H9 (cell line): ENCODE measurements at regions not wholly inside any gene's neighbourhood (a gene's known extent, or its start where the extent isn't known, plus 50 kb on each side); places are given as distances from the start of the nearest gene placed in this dataset.

Source experiments
- DNase-seq: peaks from one replicate; pipeline ENCODE4 v3.0.0-alpha.2; 2017
- H2AFZ ChIP-seq: one replicate; pipeline ENCODE4 v1.6.1; 2013; ENCODE audit warnings: mild to moderate bottlenecking, low read length, control low read depth, moderate library complexity
- H2AK5ac ChIP-seq: 2 replicates; pipeline ENCODE4 v1.6.1; 2013; ENCODE audit warnings: low read length, control low read depth, mixed read lengths; ENCODE audit not compliant: insufficient read length
- H2BK120ac ChIP-seq: one replicate; pipeline ENCODE4 v1.6.1; 2013; ENCODE audit warnings: low read depth, mild to moderate bottlenecking, low read length, control low read depth, inconsistent platforms; ENCODE audit not compliant: poor library complexity, severe bottlenecking
- H2BK12ac ChIP-seq: 2 replicates; pipeline ENCODE4 v1.6.1; 2013; ENCODE audit warnings: low read length, control low read depth, mixed read lengths, low read depth; ENCODE audit not compliant: insufficient read length
- H2BK15ac ChIP-seq: 2 replicates; pipeline ENCODE4 v1.6.1; 2013; ENCODE audit warnings: low read depth, low read length, control low read depth
- H2BK20ac ChIP-seq: one replicate; pipeline ENCODE4 v1.6.1; 2013; ENCODE audit warnings: low read depth, mild to moderate bottlenecking, low read length, control low read depth, inconsistent platforms; ENCODE audit not compliant: poor library complexity, severe bottlenecking
- H2BK5ac ChIP-seq: 2 replicates; pipeline ENCODE4 v1.6.1; 2013; ENCODE audit warnings: low read length, control low read depth, mixed read lengths; ENCODE audit not compliant: insufficient read length
- H3K14ac ChIP-seq: 2 replicates; pipeline ENCODE4 v1.6.1; 2013; ENCODE audit warnings: low read length, control low read depth; ENCODE audit not compliant: insufficient read depth
- H3K18ac ChIP-seq: 2 replicates; pipeline ENCODE4 v1.6.1; 2013; ENCODE audit warnings: low read depth, mild to moderate bottlenecking, mixed read lengths, low read length, control low read depth; ENCODE audit not compliant: insufficient read length
- H3K23ac ChIP-seq: 2 replicates; pipeline ENCODE4 v1.6.1; 2013; ENCODE audit warnings: low read length, control low read depth, mixed read lengths, low read depth; ENCODE audit not compliant: insufficient read length
- H3K23me2 ChIP-seq: 2 replicates; pipeline ENCODE4 v1.6.1; 2013; ENCODE audit warnings: low read depth, mild to moderate bottlenecking, mixed read lengths, low read length, control low read depth; ENCODE audit not compliant: insufficient read length, poor library complexity, severe bottlenecking
- H3K27ac ChIP-seq: 2 replicates; pipeline ENCODE4 v1.5.1; 2013; ENCODE audit warnings: low read length, control low read depth, mixed read lengths, low read depth; ENCODE audit not compliant: insufficient read length
- H3K27me3 ChIP-seq: 2 replicates; pipeline ENCODE4 v1.6.1; 2013; ENCODE audit warnings: low read length, control low read depth, inconsistent platforms; ENCODE audit not compliant: insufficient read depth
- H3K4ac ChIP-seq: 2 replicates; pipeline ENCODE4 v1.6.1; 2013; ENCODE audit warnings: low read depth, mild to moderate bottlenecking, control low read depth, inconsistent platforms, low read length, moderate library complexity
- H3K4me1 ChIP-seq: 2 replicates; pipeline ENCODE4 v1.6.1; 2013; ENCODE audit warnings: low read length, control low read depth, inconsistent platforms; ENCODE audit not compliant: insufficient read depth
- H3K4me2 ChIP-seq: 2 replicates; pipeline ENCODE4 v1.6.1; 2013; ENCODE audit warnings: low read length, control low read depth, mixed read lengths; ENCODE audit not compliant: insufficient read length, insufficient read depth
- H3K56ac ChIP-seq: 2 replicates; pipeline ENCODE4 v1.6.1; 2013; ENCODE audit warnings: low read depth, mild to moderate bottlenecking, mixed read lengths, low read length, control low read depth; ENCODE audit not compliant: insufficient read length
- H3K79me1 ChIP-seq: 2 replicates; pipeline ENCODE4 v1.6.1; 2013; ENCODE audit warnings: low read depth, mild to moderate bottlenecking, moderate library complexity, low read length, control low read depth, inconsistent platforms; ENCODE audit not compliant: insufficient read depth, poor library complexity, severe bottlenecking
- H3K79me2 ChIP-seq: 2 replicates; pipeline ENCODE4 v1.6.1; 2013; ENCODE audit warnings: low read length, control low read depth, inconsistent platforms; ENCODE audit not compliant: insufficient read depth
- H3K9ac ChIP-seq: 2 replicates; pipeline ENCODE4 v1.6.1; 2013; ENCODE audit warnings: low read length, control low read depth, mixed read lengths; ENCODE audit not compliant: insufficient read length; ENCODE audit errors: extremely low read depth
- H3K9me3 ChIP-seq: one replicate; pipeline ENCODE4 v1.6.1; 2013; ENCODE audit warnings: low read depth, low read length, inconsistent platforms; ENCODE audit not compliant: control insufficient read depth
- H3T11ph ChIP-seq: one replicate; pipeline ENCODE4 v1.6.1; 2013; ENCODE audit warnings: mild to moderate bottlenecking, low read length, control low read depth, inconsistent platforms
- H4K20me1 ChIP-seq: one replicate; pipeline ENCODE4 v1.6.1; 2013; ENCODE audit not compliant: control insufficient read depth, insufficient read length, insufficient read depth
- H4K5ac ChIP-seq: 2 replicates; pipeline ENCODE4 v1.6.1; 2013; ENCODE audit warnings: low read depth, mild to moderate bottlenecking, mixed read lengths, low read length, control low read depth; ENCODE audit not compliant: insufficient read length
- H4K8ac ChIP-seq: replicated peaks from 2 replicates; pipeline ENCODE4 v1.6.1; 2013; ENCODE audit warnings: low read length, control low read depth, mixed read lengths, low read depth; ENCODE audit not compliant: insufficient read length
- H4K91ac ChIP-seq: 2 replicates; pipeline ENCODE4 v1.6.1; 2013; ENCODE audit warnings: low read depth, mild to moderate bottlenecking, moderate library complexity, mixed read lengths, low read length, control low read depth; ENCODE audit not compliant: insufficient read length
- H3K27ac Mint-ChIP-seq, 3 experiments: 2 replicates in 2 of 3; 3 replicates in 1 of 3; pipeline ENCODE4 v1.8.0; 2020 to 2021; ENCODE audit warnings: mixed read lengths in 3 of 3, mild to moderate bottlenecking in 1 of 3, moderate library complexity in 1 of 3
- H3K27me3 Mint-ChIP-seq: 2 replicates; pipeline ENCODE4 v1.8.0; 2021; ENCODE audit warnings: low read depth, mild to moderate bottlenecking, moderate library complexity, mixed read lengths
- H3K36me3 Mint-ChIP-seq, 3 experiments: 2 replicates in 2 of 3; 3 replicates in 1 of 3; pipeline ENCODE4 v1.8.0; 2020 to 2021; ENCODE audit warnings: low read depth in 3 of 3, mixed read lengths in 3 of 3; ENCODE audit not compliant: insufficient read depth in 1 of 3
- H3K4me1 Mint-ChIP-seq, 2 experiments: 2 replicates each; pipeline ENCODE4 v1.8.0; 2020; ENCODE audit warnings: mixed read lengths in 2 of 2
- H3K4me3 Mint-ChIP-seq, 2 experiments: 2 replicates in 1 of 2; 3 replicates in 1 of 2; pipeline ENCODE4 v1.8.0; 2020 to 2021; ENCODE audit warnings: mild to moderate bottlenecking in 2 of 2, mixed read lengths in 2 of 2, moderate library complexity in 1 of 2
- H3K9me3 Mint-ChIP-seq, 2 experiments: 2 replicates in 1 of 2; 3 replicates in 1 of 2; pipeline ENCODE4 v1.8.0; 2020; ENCODE audit warnings: mild to moderate bottlenecking in 2 of 2, mixed read lengths in 2 of 2, moderate library complexity in 1 of 2
- CTCF ChIP-seq: fragments of 200-600 bp; sonication (generic); conservative IDR thresholded peaks from 3 replicates; pipeline ENCODE4 v1.8.0; 2021; ENCODE audit warnings: antibody characterized with exemption, mild to moderate bottlenecking
- WGBS: extraction: QIAGEN DNeasy Blood & Tissue Kit; methylation state at CpG from one replicate; pipeline ENCODE4 v1.1.7; 2013; ENCODE audit warnings: missing lambda C conversion rate, low lambda C conversion rate, mixed read lengths; ENCODE audit not compliant: insufficient read length; ENCODE audit errors: extremely low coverage; 5-methylcytosine and 5-hydroxymethylcytosine counted together

GRCh38 chr14:50040895-50041465 lies 75.4 kb downstream of the VCPKMT start:
- WGBS: no CpG with 5 or more reads among the region's 7 CpGs
- Histone ChIP-seq H4K20me1 (no peaks in the 10 kb centered on the region), H3K79me2 (no peaks in the 10 kb centered on the region), H3T11ph (no peak overlapping the region), H4K8ac (no peak overlapping the region), H3K27ac (no peak overlapping the region), H2BK20ac (no peak overlapping the region), H3K56ac (no peak overlapping the region), H4K91ac (no peak overlapping the region), H3K23me2 (no peaks in the 10 kb centered on the region), H3K23ac (no peak overlapping the region), H4K5ac (no peak overlapping the region), H3K4me1 (peaks cover 3% of the 10 kb centered on the region), H3K4me2 (no peak overlapping the region), H3K14ac (no peak overlapping the region), H2BK15ac (no peak overlapping the region), H3K18ac (no peak overlapping the region), H3K79me1 (no peaks in the 10 kb centered on the region), H2AK5ac (no peak overlapping the region), H2BK5ac (no peak overlapping the region), H3K9ac (no peak overlapping the region), H3K27me3 (peaks cover 2% of the 10 kb centered on the region; the same call in 1 of the 2 replicates), H2BK120ac (no peak overlapping the region), H2BK12ac (no peak overlapping the region), H3K4ac (no peak overlapping the region), H2AFZ (no peak overlapping the region), H3K9me3 (no peaks in the 10 kb centered on the region)
- Mint-ChIP-seq H3K27me3 (peaks cover 2% of the 10 kb centered on the region; the same call in 1 of the 2 replicates), H3K36me3 (peaks cover 0 to 3% (median 0%) of the 10 kb centered on the region in 3 experiments; a peak in 1 of 7 replicates), H3K27ac (no peak overlapping the region; a peak in 1 of 7 replicates), H3K4me1 (peaks cover 3 to 5% of the 10 kb centered on the region in 2 experiments; a peak in 3 of 4 replicates), H3K9me3 (peaks cover 0 to 3% of the 10 kb centered on the region in 2 experiments; a peak in 3 of 5 replicates), H3K4me3 (no peak overlapping the region)
- DNase-seq: no peak
- no peak for TF ChIP-seq CTCF
